ENCODE measurements at regions not wholly inside any gene's neighbourhood (a gene's known extent, or its start where the extent isn't known, plus 50 kb on each side); places are given as distances from the start of the nearest gene placed in this dataset.

DNA sequence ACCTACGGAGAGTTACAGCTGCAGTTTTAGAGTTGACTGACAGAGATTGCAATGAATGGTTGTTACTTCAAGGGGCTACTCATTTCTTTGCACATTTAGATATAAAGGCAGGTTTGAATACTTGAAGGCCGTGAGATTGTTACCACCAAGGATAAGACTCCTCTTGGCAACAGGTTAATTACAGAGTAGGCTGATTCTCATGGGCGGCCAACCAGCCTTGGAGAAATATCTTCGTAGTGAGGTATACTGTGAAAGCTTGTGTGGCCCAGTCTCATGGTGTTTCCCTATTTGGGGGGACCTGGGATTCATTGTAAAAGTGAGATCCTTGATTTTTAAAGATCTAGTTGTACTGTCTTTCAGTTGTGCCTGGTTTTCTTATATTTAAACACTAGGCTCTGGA lies 103.2 kb upstream of the OLFM3 start:
- no peak overlapping the region for H3K4me3 ChIP-seq
- no peak overlapping the region for H3K27ac ChIP-seq
- DNase-seq = no peak
- no peak for TF ChIP-seq POLR2AphosphoS5 (IDR thresholded peaks at IDR 0.05)
- no peak for TF ChIP-seq POLR2A (IDR thresholded peaks at IDR 0.05)
- TF ChIP-seq, protein P1, sequence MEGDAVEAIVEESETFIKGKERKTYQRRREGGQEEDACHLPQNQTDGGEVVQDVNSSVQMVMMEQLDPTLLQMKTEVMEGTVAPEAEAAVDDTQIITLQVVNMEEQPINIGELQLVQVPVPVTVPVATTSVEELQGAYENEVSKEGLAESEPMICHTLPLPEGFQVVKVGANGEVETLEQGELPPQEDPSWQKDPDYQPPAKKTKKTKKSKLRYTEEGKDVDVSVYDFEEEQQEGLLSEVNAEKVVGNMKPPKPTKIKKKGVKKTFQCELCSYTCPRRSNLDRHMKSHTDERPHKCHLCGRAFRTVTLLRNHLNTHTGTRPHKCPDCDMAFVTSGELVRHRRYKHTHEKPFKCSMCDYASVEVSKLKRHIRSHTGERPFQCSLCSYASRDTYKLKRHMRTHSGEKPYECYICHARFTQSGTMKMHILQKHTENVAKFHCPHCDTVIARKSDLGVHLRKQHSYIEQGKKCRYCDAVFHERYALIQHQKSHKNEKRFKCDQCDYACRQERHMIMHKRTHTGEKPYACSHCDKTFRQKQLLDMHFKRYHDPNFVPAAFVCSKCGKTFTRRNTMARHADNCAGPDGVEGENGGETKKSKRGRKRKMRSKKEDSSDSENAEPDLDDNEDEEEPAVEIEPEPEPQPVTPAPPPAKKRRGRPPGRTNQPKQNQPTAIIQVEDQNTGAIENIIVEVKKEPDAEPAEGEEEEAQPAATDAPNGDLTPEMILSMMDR (IDR thresholded peaks at IDR 0.05 in 8 of 11, conservative IDR thresholded peaks at IDR 0.05 in 3 of 11) = no peak
- intact Hi-C loops (cut with DNase I; ENCODE audit: low total_unique reads) = no loop called here
- 81 to 88% (median 83%) methylated on average over 4 of the region's 4 CpGs for WGBS, 5 donors
- no peaks in the 10 kb centered on the region for H3K36me3 ChIP-seq
- H3K4me1 ChIP-seq = no peaks in the 10 kb centered on the region
- no peaks in the 10 kb centered on the region for H3K27me3 ChIP-seq (replicated peaks in 1 of 7)
- no peaks in the 10 kb centered on the region for H3K9me3 ChIP-seq

GRCh38 chr1:102098536-102098935 lies 101.8 kb upstream of the OLFM3 start:
- no peak for TF ChIP-seq POLR2A (IDR thresholded peaks at IDR 0.05)
- no peak for TF ChIP-seq POLR2AphosphoS5 (IDR thresholded peaks at IDR 0.05)
- TF ChIP-seq, protein P1 (IDR thresholded peaks at IDR 0.05 in 8 of 11, conservative IDR thresholded peaks at IDR 0.05 in 3 of 11) = no peak
- Histone ChIP-seq H3K27ac (no peak overlapping the region), H3K36me3 (no peaks in the 10 kb centered on the region), H3K4me1 (no peaks in the 10 kb centered on the region), H3K4me3 (no peak overlapping the region), H3K9me3 (no peaks in the 10 kb centered on the region), H3K27me3 (replicated peaks in 1 of 7) (no peaks in the 10 kb centered on the region)
- 68 to 88% (median 80%) methylated on average over 3 of the region's 3 CpGs for WGBS, 5 donors
- intact Hi-C loops (cut with DNase I; ENCODE audit: low total_unique reads) = no loop called here
- no peak for DNase-seq

DNA sequence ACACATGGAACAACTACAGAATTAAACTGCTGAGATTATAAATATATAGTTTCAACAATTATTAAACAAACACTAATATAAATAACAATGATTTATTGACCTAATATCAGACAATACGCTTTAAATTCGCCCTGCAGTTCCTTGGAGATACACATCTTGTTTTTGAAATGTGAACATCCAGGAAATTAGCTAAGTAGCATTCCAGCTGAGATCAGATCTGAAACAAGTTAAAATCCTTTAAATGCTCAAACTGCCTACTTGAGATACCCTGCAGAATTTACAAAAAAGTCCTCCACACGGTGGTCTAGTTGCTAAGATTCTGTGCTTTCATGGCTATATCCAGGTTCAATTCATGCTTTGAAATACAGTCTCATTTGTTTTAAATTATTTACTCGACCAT lies 101.4 kb upstream of the OLFM3 start:
- no peak for DNase-seq
- no peaks in the 10 kb centered on the region for H3K27me3 ChIP-seq (replicated peaks in 1 of 7)
- WGBS, 5 donors = 66 to 78% (median 68%) methylated on average over 4 of the region's 4 CpGs
- no peaks in the 10 kb centered on the region for H3K4me1 ChIP-seq
- no peaks in the 10 kb centered on the region for H3K36me3 ChIP-seq
- no peak overlapping the region for H3K27ac ChIP-seq
- intact Hi-C loops (cut with DNase I; ENCODE audit: low total_unique reads) = no loop called here
- H3K4me3 ChIP-seq = no peak overlapping the region
- TF ChIP-seq, protein P1 (IDR thresholded peaks at IDR 0.05 in 8 of 11, conservative IDR thresholded peaks at IDR 0.05 in 3 of 11) = no peak
- TF ChIP-seq POLR2AphosphoS5 (IDR thresholded peaks at IDR 0.05) = no peak
- TF ChIP-seq POLR2A (IDR thresholded peaks at IDR 0.05) = no peak
- no peaks in the 10 kb centered on the region for H3K9me3 ChIP-seq

- Histone ChIP-seq H3K4me3 (no peak overlapping the region), H3K27ac (no peak overlapping the region), H3K4me1 (no peaks in the 10 kb centered on the region), H3K27me3 (replicated peaks in 1 of 7) (no peaks in the 10 kb centered on the region), H3K36me3 (no peaks in the 10 kb centered on the region), H3K9me3 (no peaks in the 10 kb centered on the region)
- no peak for DNase-seq
- TF ChIP-seq, protein P1 (IDR thresholded peaks at IDR 0.05 in 8 of 11, conservative IDR thresholded peaks at IDR 0.05 in 3 of 11) = no peak
- no peak for TF ChIP-seq POLR2A (IDR thresholded peaks at IDR 0.05)
- TF ChIP-seq POLR2AphosphoS5 (IDR thresholded peaks at IDR 0.05) = no peak
- intact Hi-C loops (cut with DNase I; ENCODE audit: low total_unique reads) = no loop called here
Measured at GRCh38 chr1:102097451-102097850, 100.7 kb upstream of the OLFM3 start.

Data from spleen (tissue), 11 donors.